HG03457 (cell line): ENCODE measurements at regions not wholly inside any gene's neighbourhood (a gene's known extent, or its start where the extent isn't known, plus 50 kb on each side); places are given as distances from the start of the nearest gene placed in this dataset.

Source experiments
- ATAC-seq: cut with Tn5 transposase; IDR thresholded peaks from one replicate; pipeline ENCODE4 v1.9.1; 2021; ENCODE audit warnings: moderate number of reproducible peaks; ENCODE audit not compliant: unreplicated experiment

- no peak for ATAC-seq
Measured at GRCh38 chr4:45119376-45119775, 393.0 kb upstream of the GNPDA2 start.

DNA sequence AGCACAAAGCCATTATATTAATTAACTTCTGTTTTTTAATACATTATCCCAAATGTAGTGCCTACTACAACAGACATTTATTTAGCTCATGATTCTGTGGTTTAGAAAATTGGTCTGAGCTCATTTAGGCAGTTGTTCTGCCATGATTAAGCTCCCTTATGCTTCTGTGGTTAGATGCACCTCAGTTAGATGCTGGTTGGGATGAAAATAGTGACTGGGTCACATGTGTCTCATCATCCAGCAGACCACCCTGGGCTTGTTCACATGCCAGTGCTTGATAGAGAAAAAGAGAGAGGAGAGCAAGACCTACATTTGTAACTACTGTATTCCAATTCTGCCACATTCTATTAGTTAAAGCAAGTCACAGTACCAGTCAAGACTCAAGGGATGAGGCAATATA is 376.4 kb upstream of the GNPDA2 start:
- no peak for ATAC-seq

DNA sequence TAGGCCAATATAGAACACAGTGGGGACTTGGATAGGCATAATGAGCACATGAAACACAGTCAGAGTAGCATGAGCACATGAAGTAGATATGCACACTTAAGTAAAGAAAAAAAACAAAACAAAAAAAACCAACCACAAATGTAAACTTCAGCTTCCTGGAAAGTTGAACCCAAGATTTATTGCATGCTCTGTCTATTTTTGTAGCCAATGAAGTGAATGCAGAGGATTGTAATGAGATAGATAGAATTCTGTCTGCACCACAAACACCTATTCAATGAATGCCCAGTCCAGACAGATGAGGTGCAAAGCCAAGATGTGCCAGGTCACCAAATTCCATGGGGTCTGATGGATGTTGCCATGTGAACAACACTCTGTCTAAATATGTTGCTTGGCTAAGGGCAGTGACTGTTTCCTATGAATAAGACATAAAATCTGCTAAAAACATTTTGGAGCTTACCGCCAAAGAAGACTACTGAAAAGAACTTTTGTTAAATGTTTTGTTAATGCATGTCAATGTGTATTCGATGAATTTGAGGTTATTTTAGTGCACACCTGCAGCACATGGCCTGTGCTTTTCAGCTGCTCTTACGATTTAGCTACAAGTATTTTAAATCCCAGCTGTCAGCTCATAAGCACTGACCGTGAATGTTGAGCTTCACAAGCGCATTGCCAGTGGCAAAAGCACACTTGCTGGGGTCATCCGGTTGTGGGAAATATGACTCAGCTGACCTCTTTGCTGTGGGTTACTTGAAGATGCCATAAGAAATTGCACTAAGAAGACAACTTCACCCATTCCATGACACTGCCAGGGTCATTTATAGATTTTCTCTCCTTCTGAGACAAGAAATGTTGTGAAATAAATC is 374.8 kb upstream of the GNPDA2 start:
- no peak for ATAC-seq

- no peak for ATAC-seq
Measured at GRCh38 chr4:45099471-45099870, 373.1 kb upstream of the GNPDA2 start.

- ATAC-seq, result no peak
Measured at GRCh38 chr4:45094684-45095083, 368.3 kb upstream of the GNPDA2 start.

DNA sequence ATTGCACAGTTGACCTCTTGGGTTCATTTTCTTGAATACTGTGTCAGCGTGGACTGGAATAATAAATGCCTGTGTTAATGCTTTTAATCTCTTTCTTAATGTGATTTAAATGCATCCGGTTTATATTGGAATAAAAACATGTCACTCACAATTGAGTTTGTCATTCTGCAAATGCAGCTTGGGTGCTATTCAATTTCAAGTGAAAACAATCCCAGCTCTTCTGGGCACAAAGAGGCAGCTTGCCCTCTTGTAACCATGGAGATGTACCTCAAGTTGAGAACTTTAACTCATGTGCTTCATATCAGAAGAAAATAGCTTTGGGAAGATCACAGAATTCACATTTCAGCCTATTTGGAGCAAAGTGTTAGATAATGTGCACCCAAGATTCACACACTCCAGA is 355.7 kb upstream of the GNPDA2 start:
- no peak for ATAC-seq

DNA sequence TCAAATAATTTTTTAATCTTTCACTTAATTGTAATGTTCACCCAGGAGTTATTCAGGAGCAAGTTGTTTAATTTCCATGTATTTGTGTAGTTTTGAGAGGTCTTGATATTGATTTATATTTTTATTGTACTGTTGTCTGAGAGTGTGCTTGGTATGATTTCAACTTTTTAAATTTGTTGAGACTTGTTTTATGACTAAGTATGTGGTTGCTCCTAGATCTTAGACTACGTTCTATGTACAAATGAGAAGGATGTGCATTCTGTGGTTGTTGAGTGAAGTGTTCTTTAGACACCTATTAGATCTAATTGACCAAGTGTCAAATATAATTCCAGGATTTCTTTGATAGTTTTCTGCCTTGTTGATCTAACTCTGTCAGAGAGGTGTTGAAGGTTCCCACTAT is 353.3 kb upstream of the GNPDA2 start:
- no peak for ATAC-seq

DNA sequence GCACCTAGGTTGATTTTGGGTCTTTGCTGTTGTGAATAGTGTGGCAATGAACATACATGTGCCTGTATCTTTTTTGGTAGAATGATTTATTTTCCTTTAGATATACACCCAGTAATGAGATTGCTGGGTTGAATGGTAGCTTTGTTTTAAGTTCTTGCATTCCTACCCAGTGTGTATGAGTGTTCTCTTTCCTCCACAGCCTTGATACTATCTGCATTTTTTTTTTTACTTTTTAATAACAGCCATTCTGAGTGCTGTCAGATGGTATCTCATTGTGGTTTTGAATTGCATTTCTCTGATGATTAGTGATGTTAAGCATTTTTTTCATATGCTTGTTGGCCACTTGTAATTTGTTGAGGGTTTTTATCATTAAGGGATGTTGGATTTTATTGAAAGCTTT is 351.8 kb upstream of the GNPDA2 start:
- no peak for ATAC-seq

DNA sequence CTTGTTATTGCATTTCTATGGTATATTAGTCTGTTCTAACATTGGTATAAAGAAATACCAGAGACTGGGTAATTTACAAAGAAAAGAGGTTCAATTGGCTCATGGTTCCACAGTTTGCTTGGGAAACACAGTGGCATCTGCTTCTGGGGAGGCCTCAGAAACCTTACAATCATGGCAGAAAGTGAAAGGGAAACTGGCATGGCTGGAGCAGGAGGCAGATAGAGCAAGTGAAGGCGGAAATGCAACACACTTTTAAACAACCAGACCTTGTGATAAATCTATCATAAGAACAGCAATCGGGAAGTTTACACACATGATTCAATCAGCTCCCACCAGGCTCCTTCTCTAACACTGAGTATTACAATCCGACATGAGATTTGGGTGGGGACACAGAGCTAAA is 346.6 kb upstream of the GNPDA2 start:
- no peak for ATAC-seq

DNA sequence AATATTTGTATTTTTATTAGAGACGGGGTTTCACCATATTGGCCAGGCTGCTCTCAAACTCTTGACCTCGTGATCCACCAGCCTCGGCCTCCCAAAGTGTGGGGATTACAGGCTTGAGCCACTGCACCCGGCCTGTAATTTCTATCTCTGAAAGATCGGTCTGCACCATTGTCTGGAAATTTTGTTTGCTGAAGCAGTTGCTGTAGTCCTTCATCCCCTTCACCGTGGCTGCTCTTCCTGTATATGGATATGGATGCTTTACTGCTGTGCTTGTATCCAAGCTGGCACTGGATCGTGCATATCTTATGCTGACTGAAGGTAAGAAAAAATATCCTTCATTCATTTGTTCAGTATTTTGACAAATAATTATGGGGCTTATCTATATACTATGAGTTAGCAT is 338.4 kb upstream of the GNPDA2 start:
- ATAC-seq, result no peak

DNA sequence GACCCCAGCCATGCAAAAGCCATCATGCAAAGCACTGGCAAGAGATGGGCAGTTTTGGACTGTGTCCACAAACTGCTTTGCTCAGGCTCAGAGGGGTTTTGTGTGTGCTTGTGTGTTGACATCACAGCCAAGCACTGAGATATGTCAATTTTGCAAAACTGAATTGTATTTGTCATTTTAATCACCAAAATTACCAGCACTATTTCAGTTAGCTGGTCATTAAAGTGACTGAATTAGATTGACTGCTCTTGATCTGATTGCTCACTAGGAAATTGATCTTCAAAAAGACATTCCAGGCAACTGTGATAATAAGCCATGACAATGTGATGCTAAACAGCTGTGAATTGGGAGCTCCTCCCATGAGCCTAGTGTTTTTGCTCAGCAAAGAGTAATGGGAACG is 337.3 kb upstream of the GNPDA2 start:
- no peak for ATAC-seq

DNA sequence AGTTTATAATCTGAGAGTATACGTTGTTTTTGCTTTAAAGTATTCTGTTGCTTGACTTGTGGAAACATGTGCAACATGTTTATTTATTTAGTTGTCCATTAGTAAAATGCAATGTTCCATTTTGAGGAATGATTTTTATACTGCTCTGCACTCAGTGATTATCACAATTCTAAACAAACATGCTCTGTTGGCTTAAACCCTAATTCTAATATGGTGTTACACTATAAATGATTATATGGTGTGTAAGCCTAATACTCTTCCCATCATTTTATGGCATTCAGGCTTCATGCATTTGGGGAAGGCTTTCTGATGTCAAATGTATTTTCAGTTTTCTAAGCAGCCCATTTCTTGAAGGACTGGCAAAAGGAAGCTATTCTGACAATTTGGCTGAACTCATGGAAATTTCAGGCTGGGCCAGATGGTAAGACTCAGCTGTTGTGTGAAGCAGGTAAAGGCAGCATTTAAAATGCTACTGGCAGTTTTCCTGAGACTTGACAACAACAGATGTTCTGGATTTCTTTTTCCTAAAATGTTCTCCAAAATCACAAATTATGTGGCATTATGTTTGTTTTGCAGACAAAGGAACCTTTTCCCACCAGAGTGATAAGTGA is 336.7 kb upstream of the GNPDA2 start:
- ATAC-seq, result no peak

- ATAC-seq, result no peak
Measured at GRCh38 chr4:45043911-45044310, 317.6 kb upstream of the GNPDA2 start.

DNA sequence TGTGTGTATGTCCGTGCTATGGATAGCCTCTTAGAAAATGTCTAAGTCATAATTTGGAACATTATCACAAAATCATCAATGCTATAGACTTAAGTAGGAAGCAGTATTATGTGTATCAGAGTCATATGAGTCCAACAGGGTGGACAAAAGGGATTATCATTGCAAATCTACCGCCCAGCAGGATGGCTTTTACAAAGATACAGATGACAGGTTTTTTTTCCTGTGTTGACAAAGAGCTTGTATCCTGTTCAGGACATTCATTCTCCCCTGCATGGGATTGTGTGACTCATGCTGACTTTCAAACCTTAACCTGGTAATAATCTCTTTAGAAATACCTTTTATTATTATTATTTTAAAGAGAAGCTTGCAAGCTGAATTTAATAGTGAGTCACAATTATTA is 310.3 kb upstream of the GNPDA2 start:
- ATAC-seq, result no peak

DNA sequence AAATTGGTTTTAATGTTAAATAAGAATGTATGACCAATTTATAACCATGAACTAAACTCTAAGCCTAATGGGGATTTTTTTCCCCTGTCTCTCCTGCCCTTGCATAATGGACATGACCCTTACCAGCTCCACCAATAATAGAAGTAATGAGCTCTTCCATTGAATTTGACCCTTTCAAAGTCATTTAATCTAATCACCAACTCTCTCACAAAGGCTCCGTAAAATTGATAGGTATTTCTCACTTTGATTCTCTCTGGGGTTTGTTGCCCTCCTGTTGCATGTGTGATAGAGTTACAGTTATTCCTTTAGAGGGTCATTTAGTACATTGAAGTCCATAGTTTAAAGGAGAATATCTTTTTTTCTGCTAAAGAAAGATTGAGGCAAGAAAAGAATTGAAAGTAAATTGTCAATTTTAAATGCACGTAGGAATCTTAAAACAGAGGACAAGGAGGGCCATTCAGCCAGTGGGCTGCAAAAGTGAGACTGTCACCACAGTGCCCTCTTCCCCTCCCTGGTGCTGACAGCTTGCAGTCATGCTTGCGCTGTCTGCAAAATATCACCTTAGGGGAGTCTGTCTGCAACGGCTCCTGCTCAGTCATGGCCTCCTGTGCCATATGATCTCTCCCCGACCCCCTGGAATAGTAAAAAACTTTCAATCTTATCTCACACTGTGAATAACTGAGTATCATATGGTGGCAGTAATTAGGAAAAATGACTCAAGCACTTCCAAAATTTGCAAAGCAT is 307.5 kb upstream of the GNPDA2 start:
- ATAC-seq, result no peak

GRCh38 chr4:45030059-45030458 is 303.7 kb upstream of the GNPDA2 start:
- no peak for ATAC-seq

- no peak for ATAC-seq
Measured at GRCh38 chr4:45007508-45007907, 281.2 kb upstream of the GNPDA2 start.

- no peak for ATAC-seq
Measured at GRCh38 chr4:45006078-45006477, 279.7 kb upstream of the GNPDA2 start.

DNA sequence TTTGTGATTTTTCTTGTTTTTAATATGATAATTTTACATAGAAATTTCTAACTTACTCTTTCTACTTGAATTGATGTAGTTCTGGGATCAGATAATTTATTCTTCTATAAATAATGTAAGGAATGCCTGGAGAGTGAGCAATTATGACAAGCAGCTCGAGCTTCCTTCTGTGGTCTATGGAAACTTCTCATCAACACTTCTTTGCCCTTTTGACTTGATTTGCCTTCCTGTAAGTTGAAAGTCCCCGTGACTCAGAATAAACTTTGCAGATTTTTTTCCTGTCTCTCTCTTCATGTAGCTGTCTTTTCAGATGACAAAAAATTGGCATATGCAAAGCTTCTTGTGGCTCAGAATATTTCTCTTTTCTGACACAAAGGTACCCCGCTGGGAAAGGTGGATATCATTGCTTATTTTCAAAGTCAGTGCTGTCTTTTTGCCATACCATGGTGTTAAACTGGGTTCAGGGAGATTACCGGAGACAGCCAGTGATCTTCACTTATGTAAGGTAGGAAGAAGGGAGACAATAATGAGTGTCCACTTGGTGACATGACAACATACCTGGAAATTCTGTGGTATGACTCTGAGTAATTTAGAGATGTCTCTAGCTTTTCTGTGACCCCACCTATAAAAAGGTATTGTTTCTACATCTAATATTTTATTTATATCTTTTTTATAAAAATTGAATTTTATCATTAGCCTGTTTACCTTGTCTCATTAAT is 278.6 kb upstream of the GNPDA2 start:
- ATAC-seq, result no peak

GRCh38 chr4:45004326-45004725 is 278.0 kb upstream of the GNPDA2 start:
- ATAC-seq, result no peak

- ATAC-seq, result no peak
Measured at GRCh38 chr4:44996276-44996845, 270.0 kb upstream of the GNPDA2 start.
